Loucy (cell line): ENCODE measurements at regions not wholly inside any gene's neighbourhood (a gene's known extent, or its start where the extent isn't known, plus 50 kb on each side); places are given as distances from the start of the nearest gene placed in this dataset.

Source experiments
- CTCF ChIP-seq: fragments of 200-600 bp; sonication (generic); conservative IDR thresholded peaks from 2 replicates; pipeline ENCODE4 v1.5.1; 2014; ENCODE audit warnings: mild to moderate bottlenecking, antibody characterized with exemption, low read length
- EZH2phosphoT487 ChIP-seq: fragments of 200-600 bp; IDR thresholded peaks from 2 replicates; pipeline ENCODE4 v1.6.1; 2018; ENCODE audit warnings: antibody characterized with exemption, mild to moderate bottlenecking, moderate library complexity, borderline replicate concordance

GRCh38 chr16:60100371-60100770, 1366.3 kb upstream of the GOT2 start:
- no peak for TF ChIP-seq CTCF
- no peak for TF ChIP-seq EZH2phosphoT487
